Right ventricle myocardium superior (tissue), 1 donor: ENCODE measurements at regions not wholly inside any gene's neighbourhood (a gene's known extent, or its start where the extent isn't known, plus 50 kb on each side); places are given as distances from the start of the nearest gene placed in this dataset.
"Not testable (repeated sequence)": the region's sequence is repeated elsewhere in the genome, so short reads cannot be mapped to it uniquely, and the experiment has no call there.

Experiments
- ATAC-seq: fragments of 200-7000 bp; cut with Tn5 transposase; one replicate; pipeline ENCODE4 v1.9.1; 2020; ENCODE audit warnings: mild to moderate bottlenecking; ENCODE audit not compliant: poor library complexity
- DNase-seq: peaks from one replicate; pipeline ENCODE4 v3.0.0-alpha.2; 2020
- intact Hi-C: fragments of 100-400 bp; cut with DNase I; formaldehyde crosslinking; loops from one replicate; pipeline ENCODE4 v1.11.2; 2022
- donor health status: DM: no; HTN: yes; CAD: no; lungs with severe emphysema.

- DNase-seq, ATAC-seq, intact Hi-C loops: not testable (repeated sequence)
These were observed 110.6 kb downstream of the RPIA start for GRCh38 chr2:88802026-88802425.

GRCh38 chr2:88807237-88807962 lies 115.9 kb downstream of the RPIA start:
- intact Hi-C loops, result no loop called here
- no peak for ATAC-seq
- no peak for DNase-seq

GRCh38 chr2:88808083-88808482 lies 116.6 kb downstream of the RPIA start:
- no peak for DNase-seq
- ATAC-seq, result no peak
- intact Hi-C loops, result no loop called here

- DNase-seq (no peak), ATAC-seq (no peak)
- intact Hi-C loops, result no loop called here
These were observed 117.2 kb downstream of the RPIA start for GRCh38 chr2:88808652-88809051.

- intact Hi-C loops, result no loop called here
- no peak for DNase-seq
- no peak for ATAC-seq
These were observed 117.7 kb downstream of the RPIA start for GRCh38 chr2:88809216-88809615.

- intact Hi-C loops, result no loop called here
- ATAC-seq (no peak), DNase-seq (no peak)
These were observed 118.5 kb downstream of the RPIA start for GRCh38 chr2:88810017-88810416.

GRCh38 chr2:88810488-88810887 lies 119.0 kb downstream of the RPIA start:
- DNase-seq, result no peak
- intact Hi-C loops, result no loop called here
- ATAC-seq, result no peak

GRCh38 chr2:88811233-88811632 lies 119.8 kb downstream of the RPIA start:
- intact Hi-C loops, result no loop called here
- DNase-seq (no peak), ATAC-seq (no peak)

- ATAC-seq (no peak), DNase-seq (no peak)
- intact Hi-C loops, result no loop called here
These were observed 120.2 kb downstream of the RPIA start for GRCh38 chr2:88811681-88812080.

- intact Hi-C loops, result no loop called here
- DNase-seq (no peak), ATAC-seq (no peak)
These were observed 122.1 kb downstream of the RPIA start for GRCh38 chr2:88813612-88814011.

GRCh38 chr2:88815282-88815681 lies 123.8 kb downstream of the RPIA start:
- intact Hi-C loops, result no loop called here
- DNase-seq (no peak), ATAC-seq (no peak)

- DNase-seq, result no peak
These were observed 124.2 kb downstream of the RPIA start for GRCh38 chr2:88815697-88816096.

GRCh38 chr2:88818381-88818780 lies 126.9 kb downstream of the RPIA start:
- DNase-seq (no peak), ATAC-seq (no peak)
- intact Hi-C loops, result no loop called here

More at GRCh38 chr2:88815697-88816096, 124.2 kb downstream of the RPIA start:
- intact Hi-C loops, result no loop called here
- ATAC-seq, result no peak

- DNase-seq (no peak), ATAC-seq (no peak)
- intact Hi-C loops, result no loop called here
These were observed 133.5 kb downstream of the RPIA start for GRCh38 chr2:88824951-88825350.

GRCh38 chr2:88826399-88826798 lies 134.9 kb downstream of the RPIA start:
- intact Hi-C loops, result no loop called here
- DNase-seq, result no peak
- ATAC-seq, result no peak

- intact Hi-C loops, result no loop called here
- ATAC-seq (peak; percentile 38), DNase-seq (no peak)
These were observed 136.3 kb downstream of the RPIA start for GRCh38 chr2:88827821-88828220.

GRCh38 chr2:88828397-88829137 lies 137.1 kb downstream of the RPIA start:
- DNase-seq, result peak; percentile 79
- peak; percentile 70 for ATAC-seq
- intact Hi-C loops, result no loop called here

GRCh38 chr2:88829607-88830463 lies 138.4 kb downstream of the RPIA start:
- ATAC-seq (no peak), DNase-seq (no peak)
- intact Hi-C loops, result no loop called here

- DNase-seq, result no peak
- intact Hi-C loops, result no loop called here
- no peak for ATAC-seq
These were observed 139.8 kb downstream of the RPIA start for GRCh38 chr2:88831071-88831791.
